ENCODE measurements at regions not wholly inside any gene's neighbourhood (a gene's known extent, or its start where the extent isn't known, plus 50 kb on each side); places are given as distances from the start of the nearest gene placed in this dataset.

DNA sequence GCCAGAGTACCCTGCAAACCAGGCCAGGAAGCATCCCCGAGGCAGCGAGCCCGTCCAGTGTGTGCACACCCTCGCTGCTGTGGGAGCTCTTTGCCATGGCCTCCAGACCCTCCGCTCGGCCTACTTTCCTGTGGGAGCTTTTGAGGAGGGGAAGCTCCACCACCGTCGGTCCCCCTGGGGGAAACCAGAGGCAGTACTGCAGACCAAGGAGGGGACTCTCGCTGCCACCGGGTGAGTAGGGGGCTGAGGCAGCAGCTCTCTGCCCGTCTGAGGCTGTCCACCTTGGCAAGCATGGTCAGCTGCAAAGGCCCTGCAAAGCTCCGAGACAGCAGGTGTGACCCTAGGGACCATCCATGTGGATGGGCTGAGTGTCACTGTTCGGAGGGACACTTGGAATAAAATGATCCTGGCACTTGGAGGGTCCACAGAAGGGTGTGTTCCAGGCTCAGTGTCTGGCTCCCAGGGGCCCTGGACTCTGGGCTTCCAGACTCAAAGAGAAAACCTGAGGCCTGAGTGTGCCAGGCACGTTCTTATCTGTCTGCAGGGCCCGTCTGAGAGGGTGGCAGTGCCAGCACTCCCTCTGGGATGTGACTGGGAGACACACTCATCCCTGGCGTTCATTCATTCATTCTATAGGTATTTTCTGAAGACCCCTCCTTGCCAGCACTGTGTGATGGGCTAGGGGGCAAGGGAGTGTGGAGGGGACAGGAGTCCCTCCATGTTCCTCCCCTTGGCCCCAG lies 282.8 kb upstream of the HS6ST1 start:
- Histone ChIP-seq H3K36me3 (ENCODE audit: control insufficient read depth, low read length) (no peaks in the 10 kb centered on the region), H3K27ac (ENCODE audit: low read depth, low read length) (no peak overlapping the region), H3K9me3 (ENCODE audit: control insufficient read depth, insufficient read depth, low read length) (no peaks in the 10 kb centered on the region), H3F3A (ENCODE audit: control insufficient read depth, insufficient read depth) (0 out of 2 replicates have a peak, but pooled peaks cover 3% of the 10 kb centered on the region), H3K9me2 (replicated peaks; ENCODE audit: control insufficient read depth, low read length) (no peaks in the 10 kb centered on the region), H3K4me3 (ENCODE audit: low read length) (no peak overlapping the region), H4K20me1 (ENCODE audit: control insufficient read depth, insufficient read depth, low read depth, low read length) (no peaks in the 10 kb centered on the region), H3K79me2 (ENCODE audit: control insufficient read depth, low read length) (no peaks in the 10 kb centered on the region), H3K4me1 (ENCODE audit: control insufficient read depth, low read length) (peaks cover 61% of the 10 kb centered on the region), H3K27me3 (ENCODE audit: control insufficient read depth, low read length) (no peaks in the 10 kb centered on the region), H3K4me2 (ENCODE audit: low read length) (peak overlapping the region; percentile 9; the same call in 1 of the 2 replicates)
- TF ChIP-seq EZH2phosphoT487 (IDR thresholded peaks at IDR 0.05; ENCODE audit: borderline replicate concordance, low read length) = no peak
- TF ChIP-seq, protein P1, sequence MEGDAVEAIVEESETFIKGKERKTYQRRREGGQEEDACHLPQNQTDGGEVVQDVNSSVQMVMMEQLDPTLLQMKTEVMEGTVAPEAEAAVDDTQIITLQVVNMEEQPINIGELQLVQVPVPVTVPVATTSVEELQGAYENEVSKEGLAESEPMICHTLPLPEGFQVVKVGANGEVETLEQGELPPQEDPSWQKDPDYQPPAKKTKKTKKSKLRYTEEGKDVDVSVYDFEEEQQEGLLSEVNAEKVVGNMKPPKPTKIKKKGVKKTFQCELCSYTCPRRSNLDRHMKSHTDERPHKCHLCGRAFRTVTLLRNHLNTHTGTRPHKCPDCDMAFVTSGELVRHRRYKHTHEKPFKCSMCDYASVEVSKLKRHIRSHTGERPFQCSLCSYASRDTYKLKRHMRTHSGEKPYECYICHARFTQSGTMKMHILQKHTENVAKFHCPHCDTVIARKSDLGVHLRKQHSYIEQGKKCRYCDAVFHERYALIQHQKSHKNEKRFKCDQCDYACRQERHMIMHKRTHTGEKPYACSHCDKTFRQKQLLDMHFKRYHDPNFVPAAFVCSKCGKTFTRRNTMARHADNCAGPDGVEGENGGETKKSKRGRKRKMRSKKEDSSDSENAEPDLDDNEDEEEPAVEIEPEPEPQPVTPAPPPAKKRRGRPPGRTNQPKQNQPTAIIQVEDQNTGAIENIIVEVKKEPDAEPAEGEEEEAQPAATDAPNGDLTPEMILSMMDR (IDR thresholded peaks at IDR 0.05; ENCODE audit: low read depth, low read length, poor library complexity, severe bottlenecking) = no peak

DNA sequence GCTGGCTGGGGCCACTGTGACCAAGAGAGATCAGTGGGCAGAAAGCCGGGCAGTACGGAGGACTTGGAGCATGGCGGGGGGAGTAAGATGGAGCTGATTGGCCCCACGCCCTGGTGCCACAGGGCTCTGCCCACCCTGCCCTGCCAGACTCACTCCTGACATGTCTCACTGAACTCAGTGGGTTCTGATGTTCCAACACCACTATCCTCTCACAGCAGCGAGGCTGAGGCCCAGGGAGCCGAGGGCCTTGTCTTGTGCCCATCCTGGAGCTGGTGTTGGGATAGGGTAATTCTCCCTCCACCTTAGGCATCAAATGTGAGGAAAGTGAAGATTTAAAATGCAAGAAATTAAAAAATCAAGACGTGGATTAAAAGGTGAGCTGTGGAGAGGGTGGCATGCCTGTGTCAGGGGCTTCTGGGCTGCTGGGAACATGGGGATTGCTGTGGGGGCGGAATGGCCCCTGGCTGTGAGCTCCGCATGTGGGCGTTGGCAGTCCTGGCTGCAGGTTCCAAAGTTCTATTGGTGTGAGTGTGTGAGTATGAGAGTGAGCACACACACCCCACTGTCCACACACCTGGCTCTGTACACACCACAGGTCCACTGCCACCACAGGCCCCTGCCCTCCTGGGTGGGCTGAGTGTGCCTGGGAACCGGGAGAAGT lies 283.5 kb upstream of the HS6ST1 start:
- no peaks in the 10 kb centered on the region for H3K36me3 ChIP-seq (ENCODE audit: control insufficient read depth, low read length)
- peaks cover 54% of the 10 kb centered on the region for H3K4me1 ChIP-seq (ENCODE audit: control insufficient read depth, low read length)
- H3K27ac ChIP-seq (ENCODE audit: low read depth, low read length) = no peak overlapping the region
- no peak overlapping the region for H3K4me3 ChIP-seq (ENCODE audit: low read length)
- H3K9me3 ChIP-seq (ENCODE audit: control insufficient read depth, insufficient read depth, low read length) = no peaks in the 10 kb centered on the region
- no peaks in the 10 kb centered on the region for H3K79me2 ChIP-seq (ENCODE audit: control insufficient read depth, low read length)
- no peaks in the 10 kb centered on the region for H3K9me2 ChIP-seq (replicated peaks; ENCODE audit: control insufficient read depth, low read length)
- 0 out of 2 replicates have a peak, but pooled peaks cover 3% of the 10 kb centered on the region for H3F3A ChIP-seq (ENCODE audit: control insufficient read depth, insufficient read depth)
- H3K27me3 ChIP-seq (ENCODE audit: control insufficient read depth, low read length) = no peaks in the 10 kb centered on the region
- TF ChIP-seq, protein P1 (IDR thresholded peaks at IDR 0.05; ENCODE audit: low read depth, low read length, poor library complexity, severe bottlenecking) = no peak
- no peak for TF ChIP-seq EZH2phosphoT487 (IDR thresholded peaks at IDR 0.05; ENCODE audit: borderline replicate concordance, low read length)
- H4K20me1 ChIP-seq (ENCODE audit: control insufficient read depth, insufficient read depth, low read depth, low read length) = no peaks in the 10 kb centered on the region
- no peak overlapping the region for H3K4me2 ChIP-seq (ENCODE audit: low read length)

DNA sequence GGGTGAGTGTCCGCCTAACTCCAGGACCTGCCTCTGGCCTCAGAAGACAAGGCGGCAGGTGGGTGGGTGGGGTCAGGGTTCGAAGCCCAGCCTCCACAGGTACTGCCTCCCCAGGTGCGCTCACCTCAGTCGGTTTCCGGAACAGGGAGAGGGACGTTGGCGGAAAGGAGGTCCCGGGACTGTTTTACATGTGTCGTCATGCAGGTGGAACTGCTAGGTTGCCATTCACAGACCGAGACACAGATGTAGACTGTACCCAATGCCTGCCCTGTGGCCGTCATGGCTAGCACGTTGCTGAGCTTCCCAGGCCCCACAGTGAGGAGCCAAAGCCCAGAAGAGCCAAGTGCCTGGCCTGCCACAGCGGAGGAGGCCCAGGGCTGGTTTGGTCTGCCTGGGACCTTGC lies 284.0 kb upstream of the HS6ST1 start:
- Histone ChIP-seq H3K27ac (ENCODE audit: low read depth, low read length) (no peak overlapping the region), H3K4me3 (ENCODE audit: low read length) (no peak overlapping the region), H3K36me3 (ENCODE audit: control insufficient read depth, low read length) (no peaks in the 10 kb centered on the region), H3K9me3 (ENCODE audit: control insufficient read depth, insufficient read depth, low read length) (no peaks in the 10 kb centered on the region), H3K9me2 (replicated peaks; ENCODE audit: control insufficient read depth, low read length) (no peaks in the 10 kb centered on the region), H3K27me3 (ENCODE audit: control insufficient read depth, low read length) (no peaks in the 10 kb centered on the region), H3K79me2 (ENCODE audit: control insufficient read depth, low read length) (no peaks in the 10 kb centered on the region), H3K4me2 (ENCODE audit: low read length) (no peak overlapping the region), H3F3A (ENCODE audit: control insufficient read depth, insufficient read depth) (0 out of 2 replicates have a peak, but pooled peaks cover 3% of the 10 kb centered on the region), H4K20me1 (ENCODE audit: control insufficient read depth, insufficient read depth, low read depth, low read length) (no peaks in the 10 kb centered on the region), H3K4me1 (ENCODE audit: control insufficient read depth, low read length) (peaks cover 49% of the 10 kb centered on the region)
- TF ChIP-seq EZH2phosphoT487 (IDR thresholded peaks at IDR 0.05; ENCODE audit: borderline replicate concordance, low read length) = no peak
- TF ChIP-seq, protein P1 (IDR thresholded peaks at IDR 0.05; ENCODE audit: low read depth, low read length, poor library complexity, severe bottlenecking) = no peak

All from DOHH2 (cell line).